HUDEP-2 (cell line): ENCODE measurements at regions not wholly inside any gene's neighbourhood (a gene's known extent, or its start where the extent isn't known, plus 50 kb on each side); places are given as distances from the start of the nearest gene placed in this dataset.

Experiments used
- DNase-seq, 76 experiments: peaks; one replicate each; lab custom pipeline; 2025; ENCODE audit not compliant: unreplicated experiment in 76 of 76; lab: John Stamatoyannopoulos, UW

DNA sequence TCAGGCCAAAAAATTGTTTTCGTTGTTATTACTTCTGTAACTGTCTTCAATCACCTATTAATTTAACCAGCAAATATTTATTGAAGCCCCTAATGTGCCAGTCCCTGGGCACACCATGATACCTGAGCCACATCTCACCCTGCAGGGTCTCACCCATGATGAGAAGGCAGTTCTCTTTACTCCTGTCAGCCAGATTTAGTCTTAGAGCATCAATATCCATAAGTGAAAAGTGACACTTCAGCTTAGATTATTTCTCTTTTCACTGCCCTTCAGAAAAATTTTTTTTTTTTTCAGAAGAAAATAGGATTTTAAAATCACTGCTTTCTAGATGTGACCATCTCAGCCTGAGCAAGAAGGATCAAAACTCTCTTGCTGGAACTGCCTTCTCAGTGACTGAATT is 258.6 kb upstream of the NFE2L3 start:
- DNase-seq: no peak

DNA sequence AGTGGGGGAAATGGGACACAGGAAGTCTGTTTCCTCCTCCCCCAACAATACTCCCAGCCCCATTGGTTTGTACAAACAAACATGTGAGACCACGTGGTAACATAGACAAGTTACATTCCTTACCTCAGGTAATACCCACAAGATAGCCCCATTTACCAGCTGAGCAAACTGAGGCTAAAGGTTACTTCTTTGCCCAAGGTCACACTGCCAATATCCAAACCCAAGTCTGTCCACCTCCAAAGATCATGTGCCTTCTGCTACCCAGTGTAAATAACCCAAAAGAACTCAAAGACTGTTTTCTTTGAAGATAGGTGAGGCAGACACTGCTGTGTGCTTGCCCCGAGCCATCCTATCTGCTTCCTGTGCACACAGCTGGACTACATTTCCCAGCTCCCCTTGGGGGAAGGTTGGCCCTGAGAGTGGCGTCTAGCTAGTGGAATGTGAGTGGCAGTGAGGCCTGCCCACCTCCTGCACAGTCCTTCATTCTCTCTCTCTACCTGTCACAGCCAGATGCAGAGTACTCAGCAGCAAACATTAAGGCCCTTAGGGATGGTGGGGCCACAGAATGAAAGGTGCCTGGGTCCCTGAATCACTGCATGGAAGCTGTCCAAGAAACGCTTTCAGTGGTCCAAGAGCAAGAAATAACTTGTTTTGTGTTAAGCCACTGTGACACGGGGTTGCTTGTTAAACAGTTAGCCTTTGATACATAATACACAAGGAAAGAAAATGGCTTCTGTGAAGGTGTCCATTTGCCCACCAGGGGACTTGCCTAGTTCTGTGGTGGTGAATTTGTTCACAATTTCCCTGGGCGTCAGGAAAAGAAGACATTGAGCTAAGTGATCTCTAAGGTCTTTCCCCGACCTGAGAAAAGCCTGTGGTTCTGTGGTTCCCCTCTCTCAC is 257.7 kb upstream of the NFE2L3 start:
- peak in 7 of 76 experiments; percentile 2 to 19 (median 9) for DNase-seq

GRCh38 chr7:25894902-25895791 is 256.9 kb upstream of the NFE2L3 start:
- peak in 18 of 76 experiments; percentile 4 to 59 (median 12) for DNase-seq

GRCh38 chr7:25895792-25896171 is 256.2 kb upstream of the NFE2L3 start:
- DNase-seq: no peak

DNA sequence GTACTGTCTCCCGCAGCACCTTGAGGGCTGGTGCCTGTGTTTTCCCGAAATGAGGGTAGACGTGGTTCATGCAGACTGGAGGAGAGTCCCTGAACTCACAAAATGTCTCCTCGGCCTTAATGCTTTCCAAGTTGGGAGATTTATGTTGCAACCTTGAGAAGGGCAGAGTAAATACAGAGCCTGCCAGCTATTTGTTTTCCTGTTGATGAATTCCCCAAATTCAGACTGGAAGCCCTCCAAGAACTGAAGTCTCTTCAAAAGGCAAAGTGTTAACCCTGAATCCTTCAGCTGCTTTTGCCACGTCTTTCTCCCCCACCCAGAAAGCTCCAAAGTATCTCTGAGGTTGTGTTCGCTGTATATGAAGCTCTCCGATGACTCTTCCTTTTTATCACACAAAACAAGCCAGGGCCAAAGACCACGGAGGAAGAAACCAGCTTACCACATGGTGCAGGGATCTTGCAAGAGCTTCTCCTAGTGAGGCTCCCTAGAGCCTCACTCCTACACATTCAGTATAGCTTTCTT is 254.7 kb upstream of the NFE2L3 start:
- DNase-seq: no peak

- no peak for DNase-seq
These were observed 251.8 kb upstream of the NFE2L3 start for GRCh38 chr7:25900245-25900644.

GRCh38 chr7:25900877-25901276 is 251.1 kb upstream of the NFE2L3 start:
- no peak for DNase-seq

- DNase-seq: no peak
These were observed 250.3 kb upstream of the NFE2L3 start for GRCh38 chr7:25901658-25902057.

GRCh38 chr7:25906003-25906402 is 246.0 kb upstream of the NFE2L3 start:
- no peak for DNase-seq

DNA sequence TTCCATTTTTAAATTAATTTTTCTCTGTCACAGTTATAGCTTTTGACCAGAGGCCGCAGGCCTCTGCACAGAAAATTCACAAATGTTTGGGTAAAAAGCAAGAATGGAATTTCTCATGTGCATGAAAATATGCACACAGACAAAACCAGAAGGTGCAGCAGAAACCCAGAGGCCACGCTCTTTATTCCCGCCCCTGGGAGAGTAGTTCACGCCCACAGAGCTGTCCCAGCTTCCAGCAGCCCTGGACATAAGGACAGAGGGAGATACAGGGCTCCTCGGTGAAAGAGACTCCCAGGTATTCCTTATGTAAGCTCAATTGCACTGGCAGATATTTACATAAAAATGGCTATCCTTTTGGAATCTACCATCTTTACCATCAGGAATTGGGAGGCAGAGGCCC is 245.2 kb upstream of the NFE2L3 start:
- DNase-seq: no peak

DNA sequence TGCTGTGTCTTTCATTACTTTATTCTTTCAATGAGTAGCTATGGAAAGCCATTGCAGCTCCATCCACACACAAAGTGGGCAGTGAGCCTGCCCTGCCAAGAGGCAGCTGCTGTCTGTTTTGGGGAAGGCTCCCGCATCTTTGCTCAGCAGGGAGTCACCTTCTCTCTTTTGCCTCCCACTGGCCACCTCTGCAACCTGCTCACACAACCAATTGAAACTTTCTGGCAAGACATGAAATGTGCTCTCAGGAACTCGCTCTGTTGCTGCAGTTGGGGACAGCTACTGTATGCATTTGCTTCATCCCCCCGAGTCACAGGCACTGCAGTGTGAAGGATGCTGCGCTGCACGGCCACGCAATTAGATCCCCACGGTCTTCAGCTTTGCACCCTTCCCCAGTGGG is 244.8 kb upstream of the NFE2L3 start:
- no peak for DNase-seq

DNA sequence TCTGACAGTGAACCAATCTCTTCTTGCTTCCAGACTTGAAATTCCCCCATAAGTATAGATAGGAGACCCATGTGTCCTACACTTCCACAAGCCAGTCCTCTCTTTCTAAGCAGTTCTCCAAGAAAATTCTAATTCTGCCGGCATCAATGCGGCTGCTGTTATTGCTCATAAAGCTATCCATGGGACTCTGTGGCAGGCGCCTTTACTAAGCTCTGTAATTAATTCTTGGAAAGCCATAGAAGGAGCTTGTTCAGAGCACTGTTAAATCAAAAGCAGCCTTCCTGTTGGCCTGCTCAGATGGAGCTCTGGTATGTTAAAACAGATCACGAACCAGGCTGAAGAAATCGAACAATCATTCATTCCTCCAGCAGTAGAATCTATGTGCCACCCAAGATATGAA is 244.3 kb upstream of the NFE2L3 start:
- DNase-seq: no peak

DNA sequence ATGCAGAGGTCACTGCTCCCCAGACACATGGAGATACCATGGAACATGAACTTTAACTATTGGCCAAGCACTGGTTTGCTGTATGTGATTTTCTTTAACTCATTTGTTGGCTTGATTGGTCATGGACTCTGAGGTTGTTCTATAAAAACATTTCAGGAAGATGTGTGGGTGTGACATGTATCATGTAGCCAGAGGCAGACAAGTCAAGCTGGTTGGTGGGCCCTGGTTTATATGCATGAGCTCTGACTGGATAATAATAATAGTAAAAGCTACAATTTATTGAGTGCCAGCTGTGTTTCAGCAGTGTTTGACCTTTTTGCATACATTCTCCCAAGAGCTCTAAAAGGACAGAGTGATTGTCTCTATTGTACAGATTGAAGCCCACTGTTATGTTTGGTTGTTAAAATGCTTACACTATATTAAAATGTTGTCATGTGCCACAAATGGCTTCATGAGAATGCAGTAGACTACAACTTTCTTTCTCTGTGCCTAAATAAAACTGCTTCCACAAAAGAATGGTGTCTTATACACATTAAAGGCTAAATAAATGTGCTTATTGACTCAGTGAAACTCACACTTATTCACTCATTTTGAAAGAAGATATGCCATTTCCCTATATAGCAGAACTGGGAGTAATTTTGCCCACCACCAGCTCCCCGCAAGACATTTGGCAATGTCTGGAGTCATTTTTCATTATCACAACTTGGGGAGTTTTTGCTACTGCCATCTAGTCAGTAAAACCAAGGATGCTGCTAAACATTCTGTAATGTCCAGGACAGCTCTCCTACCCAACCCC is 243.6 kb upstream of the NFE2L3 start:
- no peak for DNase-seq

GRCh38 chr7:25911738-25912607 is 240.0 kb upstream of the NFE2L3 start:
- no peak for DNase-seq

DNA sequence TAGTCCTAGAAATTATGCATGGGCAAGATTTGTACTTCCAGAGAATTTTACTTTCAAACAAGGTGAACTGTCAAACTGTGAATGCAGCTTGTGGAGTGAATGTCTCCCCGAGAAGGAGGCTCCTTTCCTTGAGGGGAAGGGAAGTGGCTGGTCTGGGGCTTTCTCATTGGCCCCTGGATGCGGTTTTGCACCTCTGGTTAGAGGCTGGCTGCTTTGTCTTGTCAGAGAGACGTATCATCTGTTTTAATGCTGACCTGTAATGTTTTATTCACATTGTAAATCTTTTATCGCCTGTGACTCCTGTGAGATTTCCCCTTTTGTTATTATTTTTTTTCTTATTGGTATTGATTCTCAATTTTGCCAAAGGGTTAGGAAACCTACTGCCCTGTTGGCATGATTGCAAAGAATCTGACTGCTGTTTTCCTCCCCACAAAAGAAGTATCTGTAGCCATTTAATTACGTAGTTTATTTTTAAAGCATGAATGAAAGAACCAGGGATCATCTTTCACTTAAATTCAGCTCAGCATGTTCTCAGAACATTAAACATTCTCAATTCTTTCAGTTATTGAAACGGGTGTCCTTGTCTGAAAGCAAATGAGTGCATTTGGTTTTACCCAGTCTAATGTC is 238.3 kb upstream of the NFE2L3 start:
- DNase-seq: no peak

GRCh38 chr7:25918731-25919130 is 233.3 kb upstream of the NFE2L3 start:
- DNase-seq: no peak

DNA sequence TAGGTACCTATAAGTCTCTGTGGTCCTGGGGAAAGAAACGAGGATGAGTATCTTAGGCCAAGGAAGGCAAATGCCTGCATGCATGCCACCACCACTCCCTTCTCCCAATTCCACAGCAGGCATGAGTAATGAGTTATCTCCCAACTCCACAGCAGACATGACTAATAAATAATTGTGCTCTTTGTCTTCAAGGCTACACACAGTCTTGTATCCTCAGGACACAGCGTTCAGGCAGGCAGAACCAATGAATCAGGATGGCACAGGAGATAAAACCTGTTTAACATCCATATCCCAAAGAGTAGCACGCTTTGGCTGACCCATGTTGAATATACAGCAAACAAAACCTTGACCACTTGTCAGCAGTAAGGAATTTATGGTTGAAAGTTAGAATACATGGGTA is 229.7 kb upstream of the NFE2L3 start:
- no peak for DNase-seq

DNA sequence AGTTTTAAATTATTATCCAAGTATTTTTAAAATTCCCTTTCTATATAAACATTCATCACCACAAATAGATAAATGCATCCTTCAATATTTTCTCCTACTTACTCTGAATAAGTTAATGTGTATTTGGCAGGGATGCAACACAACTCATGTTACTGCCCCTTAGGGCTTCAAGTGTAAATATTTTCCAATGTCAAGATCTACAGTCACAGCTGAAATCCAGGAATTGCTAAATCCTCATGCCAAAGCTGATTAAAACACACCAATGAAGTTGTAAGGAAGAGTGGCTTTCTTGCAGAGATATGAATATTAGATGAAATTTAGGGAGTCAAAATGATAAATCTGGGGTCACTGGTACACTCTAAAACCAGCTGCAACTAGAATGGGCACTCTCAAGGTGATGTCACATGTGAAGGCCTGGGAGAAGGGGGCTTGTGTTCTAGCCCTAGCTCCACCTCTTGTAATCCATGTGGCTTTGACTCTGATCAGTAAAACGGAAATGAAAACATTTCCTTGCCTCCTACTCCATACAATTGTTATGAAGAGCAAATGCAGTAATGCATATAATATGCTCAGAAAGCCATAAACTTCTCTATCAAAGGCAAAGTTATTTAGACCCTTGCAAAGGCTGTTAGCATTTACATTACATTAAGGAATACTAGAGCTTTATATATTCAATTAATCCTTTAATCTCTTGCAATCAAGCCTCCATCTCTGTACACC is 228.1 kb upstream of the NFE2L3 start:
- DNase-seq: no peak

DNA sequence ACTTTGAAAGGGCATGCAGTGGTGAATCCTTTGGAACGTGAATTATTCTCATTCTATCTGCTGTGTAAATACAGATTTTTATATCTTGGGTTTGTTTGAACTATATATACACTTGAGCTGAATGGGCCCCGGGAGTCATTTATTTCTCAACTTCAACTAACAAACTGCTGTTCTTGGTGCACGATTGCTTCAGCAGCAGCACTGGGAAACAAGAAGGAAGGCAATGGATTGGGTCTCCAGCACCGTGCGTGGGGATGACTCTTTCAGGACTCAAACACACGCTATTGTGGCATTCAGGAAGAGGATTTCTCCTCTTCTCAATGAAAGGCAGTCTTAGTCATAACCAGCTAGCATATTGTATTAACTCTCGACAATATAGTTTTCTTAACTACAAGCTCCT is 226.0 kb upstream of the NFE2L3 start:
- DNase-seq: no peak
